ENCODE measurements at regions not wholly inside any gene's neighbourhood (a gene's known extent, or its start where the extent isn't known, plus 50 kb on each side); places are given as distances from the start of the nearest gene placed in this dataset.

DNA sequence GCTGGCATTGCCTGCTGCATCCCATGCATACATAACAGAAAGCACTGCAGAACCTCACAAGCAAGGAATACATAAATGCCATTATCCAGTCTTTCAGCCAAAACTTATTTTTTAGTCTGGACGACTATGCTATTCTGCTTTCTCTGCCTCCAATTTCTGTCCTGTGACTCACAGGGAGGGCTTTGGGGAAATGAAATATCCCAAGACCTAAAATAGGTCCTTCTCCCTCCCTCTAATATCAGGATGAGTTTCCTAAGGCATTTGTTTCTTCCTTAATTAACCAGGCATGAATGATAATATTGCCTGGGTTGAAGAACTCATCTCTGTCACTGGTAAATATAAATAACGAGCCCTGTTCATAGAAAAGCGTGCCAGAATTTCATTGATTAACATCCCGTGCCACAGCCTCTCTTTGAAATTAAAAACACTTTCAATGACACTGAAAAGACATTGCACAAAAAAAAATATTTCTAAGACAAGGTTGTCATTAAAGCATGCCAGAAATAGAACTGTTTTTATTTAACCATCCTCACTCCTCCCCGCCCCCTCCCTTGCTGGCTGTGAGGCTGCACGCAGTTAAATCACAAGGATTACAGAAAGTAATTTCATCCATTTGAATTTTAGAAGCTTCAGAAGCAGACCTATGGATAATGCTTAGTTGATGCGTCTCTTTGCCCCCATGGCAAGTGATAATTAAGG is 103.0 kb upstream of the ANKRD1 start:
- no peaks in the 10 kb centered on the region for H3K9me3 ChIP-seq (ENCODE audit: control extremely low read depth in 1 of 3, control insufficient read depth in 2 of 3, insufficient read depth in 1 of 3, low read length in 2 of 3)
- H3K4me2 ChIP-seq (replicated peaks; ENCODE audit: low read depth, low read length, poor library complexity, severe bottlenecking), result no peak overlapping the region
- H3K4me3 Mint-ChIP-seq, result no peak overlapping the region
- no peak overlapping the region for H3K27ac Mint-ChIP-seq
- intact Hi-C loops (cut with micrococcal nuclease), result no loop called here
- DNase-seq, result no peak
- no peaks in the 10 kb centered on the region for H3K36me3 ChIP-seq (replicated peaks in 1 of 2; ENCODE audit: control extremely low read depth in 1 of 2, control insufficient read depth in 1 of 2, extremely low read depth in 1 of 2, insufficient read depth in 2 of 2, low read length in 1 of 2)
- H4K20me1 ChIP-seq (ENCODE audit: control insufficient read depth, insufficient read depth, low read length, poor library complexity, severe bottlenecking), result no peaks in the 10 kb centered on the region
- no peak overlapping the region for H3K9ac ChIP-seq (ENCODE audit: low read length)
- H2AFZ ChIP-seq (ENCODE audit: insufficient read depth, low read depth, low read length, poor library complexity, severe bottlenecking), result no peak overlapping the region
- H3K79me2 ChIP-seq (ENCODE audit: control insufficient read depth, insufficient read depth, low read length), result no peaks in the 10 kb centered on the region
- no peak overlapping the region for H3K4me3 ChIP-seq (ENCODE audit: control extremely low read depth in 1 of 5, extremely low read depth in 1 of 5, insufficient read depth in 1 of 5, low read depth in 2 of 5, low read length in 4 of 5)
- H3K4me1 ChIP-seq (ENCODE audit: control insufficient read depth in 2 of 2, insufficient read depth in 2 of 2, low read length in 2 of 2), result no peaks in the 10 kb centered on the region
- H3K4me1 Mint-ChIP-seq, result peaks cover 3% of the 10 kb centered on the region
- no peak overlapping the region for H3K27ac ChIP-seq (ENCODE audit: low read length in 2 of 2)
- ChIA-PET CTCF (no interaction called here), POLR2A (no interaction called here)
- 96% methylated on average over 3 of the region's 7 CpGs for WGBS (ENCODE audit: insufficient coverage)
- no peaks in the 10 kb centered on the region for H3K27me3 ChIP-seq (replicated peaks in 1 of 4; ENCODE audit: control extremely low read depth in 1 of 4, control insufficient read depth in 3 of 4, insufficient read depth in 4 of 4, low read length in 3 of 4)
- no peaks in the 10 kb centered on the region for H3K9me3 Mint-ChIP-seq (ENCODE audit: insufficient read depth)
- H3K27me3 Mint-ChIP-seq, result peaks cover 14% of the 10 kb centered on the region
- no peak for ATAC-seq (ENCODE audit: low read depth)
- no peak for TF ChIP-seq EZH2 (IDR thresholded peaks at IDR 0.05; ENCODE audit: borderline replicate concordance, insufficient read depth, low read depth, low read length, poor library complexity, severe bottlenecking)
- TF ChIP-seq, protein P1, sequence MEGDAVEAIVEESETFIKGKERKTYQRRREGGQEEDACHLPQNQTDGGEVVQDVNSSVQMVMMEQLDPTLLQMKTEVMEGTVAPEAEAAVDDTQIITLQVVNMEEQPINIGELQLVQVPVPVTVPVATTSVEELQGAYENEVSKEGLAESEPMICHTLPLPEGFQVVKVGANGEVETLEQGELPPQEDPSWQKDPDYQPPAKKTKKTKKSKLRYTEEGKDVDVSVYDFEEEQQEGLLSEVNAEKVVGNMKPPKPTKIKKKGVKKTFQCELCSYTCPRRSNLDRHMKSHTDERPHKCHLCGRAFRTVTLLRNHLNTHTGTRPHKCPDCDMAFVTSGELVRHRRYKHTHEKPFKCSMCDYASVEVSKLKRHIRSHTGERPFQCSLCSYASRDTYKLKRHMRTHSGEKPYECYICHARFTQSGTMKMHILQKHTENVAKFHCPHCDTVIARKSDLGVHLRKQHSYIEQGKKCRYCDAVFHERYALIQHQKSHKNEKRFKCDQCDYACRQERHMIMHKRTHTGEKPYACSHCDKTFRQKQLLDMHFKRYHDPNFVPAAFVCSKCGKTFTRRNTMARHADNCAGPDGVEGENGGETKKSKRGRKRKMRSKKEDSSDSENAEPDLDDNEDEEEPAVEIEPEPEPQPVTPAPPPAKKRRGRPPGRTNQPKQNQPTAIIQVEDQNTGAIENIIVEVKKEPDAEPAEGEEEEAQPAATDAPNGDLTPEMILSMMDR (IDR thresholded peaks at IDR 0.05), result no peak

GRCh38 chr10:91024541-91024940 is 103.7 kb upstream of the ANKRD1 start:
- H4K20me1 ChIP-seq (ENCODE audit: control insufficient read depth, insufficient read depth, low read length, poor library complexity, severe bottlenecking), result no peaks in the 10 kb centered on the region
- H3K9ac ChIP-seq (ENCODE audit: low read length), result no peak overlapping the region
- Mint-ChIP-seq H3K4me3 (no peak overlapping the region), H3K4me1 (no peaks in the 10 kb centered on the region), H3K27me3 (peaks cover 14% of the 10 kb centered on the region), H3K27ac (no peak overlapping the region), H3K9me3 (ENCODE audit: insufficient read depth) (no peaks in the 10 kb centered on the region)
- intact Hi-C loops (cut with micrococcal nuclease), result no loop called here
- no peak for ATAC-seq (ENCODE audit: low read depth)
- no peak overlapping the region for H3K4me3 ChIP-seq (ENCODE audit: control extremely low read depth in 1 of 5, extremely low read depth in 1 of 5, insufficient read depth in 1 of 5, low read depth in 2 of 5, low read length in 4 of 5)
- H3K79me2 ChIP-seq (ENCODE audit: control insufficient read depth, insufficient read depth, low read length), result no peaks in the 10 kb centered on the region
- H3K36me3 ChIP-seq (replicated peaks in 1 of 2; ENCODE audit: control extremely low read depth in 1 of 2, control insufficient read depth in 1 of 2, extremely low read depth in 1 of 2, insufficient read depth in 2 of 2, low read length in 1 of 2), result no peaks in the 10 kb centered on the region
- no peaks in the 10 kb centered on the region for H3K9me3 ChIP-seq (ENCODE audit: control extremely low read depth in 1 of 3, control insufficient read depth in 2 of 3, insufficient read depth in 1 of 3, low read length in 2 of 3)
- WGBS (ENCODE audit: insufficient coverage), result 97% methylated on average over 3 of the region's 3 CpGs
- ChIA-PET POLR2A (no interaction called here), CTCF (no interaction called here)
- TF ChIP-seq EZH2 (IDR thresholded peaks at IDR 0.05; ENCODE audit: borderline replicate concordance, insufficient read depth, low read depth, low read length, poor library complexity, severe bottlenecking), result no peak
- TF ChIP-seq, protein P1 (IDR thresholded peaks at IDR 0.05), result no peak
- no peak overlapping the region for H3K27ac ChIP-seq (ENCODE audit: low read length in 2 of 2)
- H3K27me3 ChIP-seq (replicated peaks in 1 of 4; ENCODE audit: control extremely low read depth in 1 of 4, control insufficient read depth in 3 of 4, insufficient read depth in 4 of 4, low read length in 3 of 4), result no peaks in the 10 kb centered on the region
- H2AFZ ChIP-seq (ENCODE audit: insufficient read depth, low read depth, low read length, poor library complexity, severe bottlenecking), result no peak overlapping the region
- no peak for DNase-seq
- no peak overlapping the region for H3K4me2 ChIP-seq (replicated peaks; ENCODE audit: low read depth, low read length, poor library complexity, severe bottlenecking)
- no peaks in the 10 kb centered on the region for H3K4me1 ChIP-seq (ENCODE audit: control insufficient read depth in 2 of 2, insufficient read depth in 2 of 2, low read length in 2 of 2)

All from B cell (primary cell).